ENCODE measurements at regions not wholly inside any gene's neighbourhood (a gene's known extent, or its start where the extent isn't known, plus 50 kb on each side); places are given as distances from the start of the nearest gene placed in this dataset.

- TF ChIP-seq CTCF (IDR thresholded peaks at IDR 0.05; ENCODE audit: low read depth, low read length, poor library complexity, severe bottlenecking) (no peak), EZH2phosphoT487 (IDR thresholded peaks at IDR 0.05; ENCODE audit: borderline replicate concordance, low read length) (no peak)
Measured at GRCh38 chr1:117680316-117681002, 74.6 kb downstream of the TENT5C start.
